Fibroblast of gingiva (primary cell): ENCODE measurements at regions not wholly inside any gene's neighbourhood (a gene's known extent, or its start where the extent isn't known, plus 50 kb on each side); places are given as distances from the start of the nearest gene placed in this dataset.
"Not testable (repeated sequence)": the region's sequence is repeated elsewhere in the genome, so short reads cannot be mapped to it uniquely, and the experiment has no call there.

Experiments
- DNase-seq: peaks from one replicate; pipeline ENCODE4 v3.0.0-alpha.2; 2011; ENCODE audit warnings: low read depth

GRCh38 chr4:102210806-102211205, 134.5 kb downstream of the SLC39A8 start:
- DNase-seq, result not testable (repeated sequence)

GRCh38 chr4:102204634-102205033, 140.6 kb downstream of the SLC39A8 start:
- not testable (repeated sequence) for DNase-seq

GRCh38 chr4:102196221-102196620, 149.1 kb downstream of the SLC39A8 start:
- DNase-seq, result no peak

- no peak for DNase-seq
Observed at GRCh38 chr4:102193145-102193544, 152.1 kb downstream of the SLC39A8 start.

- no peak for DNase-seq
Observed at GRCh38 chr4:102180046-102180445, 165.2 kb downstream of the SLC39A8 start.

GRCh38 chr4:102174719-102175189, 170.5 kb downstream of the SLC39A8 start:
- DNase-seq, result peak; percentile 34

- no peak for DNase-seq
Observed at GRCh38 chr4:102172341-102172740, 172.9 kb downstream of the SLC39A8 start.

GRCh38 chr4:102170910-102171309, 174.4 kb downstream of the SLC39A8 start:
- DNase-seq, result no peak

GRCh38 chr4:102169345-102169744, 175.9 kb downstream of the SLC39A8 start:
- peak; percentile 23 for DNase-seq

- no peak for DNase-seq
Observed at GRCh38 chr4:102168580-102168979, 176.7 kb downstream of the SLC39A8 start.

GRCh38 chr4:102165584-102165983, 179.7 kb downstream of the SLC39A8 start:
- no peak for DNase-seq

- no peak for DNase-seq
Observed at GRCh38 chr4:102163404-102164140, 181.7 kb downstream of the SLC39A8 start.

GRCh38 chr4:102157984-102158383, 187.3 kb downstream of the SLC39A8 start:
- no peak for DNase-seq

- DNase-seq, result no peak
Observed at GRCh38 chr4:102153391-102153790, 191.9 kb downstream of the SLC39A8 start.

GRCh38 chr4:102151696-102152095, 193.6 kb downstream of the SLC39A8 start:
- no peak for DNase-seq

- no peak for DNase-seq
Observed at GRCh38 chr4:102143433-102143832, 201.8 kb downstream of the SLC39A8 start.

- no peak for DNase-seq
Observed at GRCh38 chr4:102141842-102142241, 203.4 kb downstream of the SLC39A8 start.

- no peak for DNase-seq
Observed at GRCh38 chr4:102139932-102140331, 205.3 kb downstream of the SLC39A8 start.

GRCh38 chr4:102139132-102139573, 206.1 kb downstream of the SLC39A8 start:
- DNase-seq, result peak; percentile 30

- no peak for DNase-seq
Observed at GRCh38 chr4:102137217-102137616, 208.1 kb downstream of the SLC39A8 start.

- no peak for DNase-seq
Observed at GRCh38 chr4:102129810-102130209, 215.5 kb downstream of the SLC39A8 start.
